GM21737 (cell line): ENCODE measurements at regions not wholly inside any gene's neighbourhood (a gene's known extent, or its start where the extent isn't known, plus 50 kb on each side); places are given as distances from the start of the nearest gene placed in this dataset.
"Not testable (repeated sequence)": the region's sequence is repeated elsewhere in the genome, so short reads cannot be mapped to it uniquely, and the experiment has no call there.

Experiments used
- ATAC-seq: cut with Tn5 transposase; IDR thresholded peaks from one replicate; pipeline ENCODE4 v1.9.1; 2021; ENCODE audit warnings: mild to moderate bottlenecking, moderate library complexity; ENCODE audit not compliant: unreplicated experiment

GRCh38 chr14:49946320-49947141 lies 53.6 kb downstream of the ARF6 start:
- ATAC-seq = no peak

DNA sequence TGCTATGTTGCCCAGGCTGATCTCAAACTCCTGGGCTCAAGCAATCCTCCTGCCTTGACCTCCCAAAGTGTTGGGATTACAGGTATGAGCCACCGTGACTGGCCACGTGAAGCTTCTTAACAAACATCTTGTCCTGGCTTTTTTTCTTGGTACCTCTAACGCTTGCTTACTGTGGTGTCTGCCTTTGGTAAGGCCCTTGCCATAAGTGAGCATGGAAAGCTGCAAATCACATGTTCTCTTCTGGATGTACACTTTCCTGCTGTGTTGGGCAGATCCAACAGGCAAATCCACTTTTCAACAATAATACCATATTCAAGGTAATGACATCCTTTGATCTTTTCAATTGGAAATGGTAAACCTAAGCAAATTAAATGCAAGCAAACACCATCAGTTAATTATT lies 54.6 kb downstream of the ARF6 start:
- no peak for ATAC-seq

DNA sequence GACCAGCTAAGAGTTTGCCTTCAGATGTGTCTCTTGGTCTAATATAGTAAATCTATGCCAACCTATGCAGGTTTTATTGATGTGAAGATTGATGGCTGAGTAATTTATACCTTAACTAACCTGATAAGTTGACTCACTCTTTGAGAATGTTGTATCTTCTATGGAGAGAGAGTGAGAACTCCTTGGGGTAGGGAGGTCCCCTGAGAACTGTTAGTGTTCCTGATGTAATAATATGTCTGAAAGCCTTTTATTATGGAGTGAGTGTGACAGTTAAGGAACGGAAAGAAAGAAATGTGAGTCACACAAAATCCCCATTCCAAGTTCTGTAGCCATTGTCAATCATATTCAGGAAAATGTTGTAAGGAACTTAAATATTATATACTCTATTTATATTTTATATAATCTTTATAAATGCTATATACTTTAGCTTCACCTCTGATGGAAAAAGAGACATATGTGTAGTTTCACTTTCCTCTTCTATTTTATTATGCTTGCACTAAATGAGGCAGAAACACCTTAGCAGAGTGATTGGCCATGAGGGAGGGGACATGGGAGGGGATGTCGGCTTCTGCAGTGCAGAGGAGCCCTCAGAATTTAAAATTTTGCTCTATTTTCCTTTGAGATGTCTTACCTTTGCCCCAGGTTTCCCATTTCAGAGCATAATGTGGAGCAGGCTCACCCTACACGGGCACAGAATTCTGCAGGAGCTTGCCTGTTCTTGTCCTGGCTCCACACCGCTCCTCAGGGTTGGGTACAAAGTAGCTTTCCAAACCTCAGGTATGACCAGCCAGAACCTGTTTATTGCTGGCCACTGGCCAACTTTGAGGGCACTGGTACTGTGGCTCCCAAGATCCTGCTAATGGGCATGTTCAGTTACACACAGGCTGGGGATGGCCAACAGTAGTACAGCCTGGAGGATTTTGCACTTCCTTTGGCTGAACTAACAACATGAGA lies 57.7 kb downstream of the ARF6 start:
- ATAC-seq = no peak

- no peak for ATAC-seq
Observed at GRCh38 chr14:49951229-49951607, 58.3 kb downstream of the ARF6 start.

- no peak for ATAC-seq
Observed at GRCh38 chr14:49951691-49952345, 58.9 kb downstream of the ARF6 start.

GRCh38 chr14:49953196-49953595 lies 60.3 kb downstream of the ARF6 start:
- ATAC-seq = no peak

DNA sequence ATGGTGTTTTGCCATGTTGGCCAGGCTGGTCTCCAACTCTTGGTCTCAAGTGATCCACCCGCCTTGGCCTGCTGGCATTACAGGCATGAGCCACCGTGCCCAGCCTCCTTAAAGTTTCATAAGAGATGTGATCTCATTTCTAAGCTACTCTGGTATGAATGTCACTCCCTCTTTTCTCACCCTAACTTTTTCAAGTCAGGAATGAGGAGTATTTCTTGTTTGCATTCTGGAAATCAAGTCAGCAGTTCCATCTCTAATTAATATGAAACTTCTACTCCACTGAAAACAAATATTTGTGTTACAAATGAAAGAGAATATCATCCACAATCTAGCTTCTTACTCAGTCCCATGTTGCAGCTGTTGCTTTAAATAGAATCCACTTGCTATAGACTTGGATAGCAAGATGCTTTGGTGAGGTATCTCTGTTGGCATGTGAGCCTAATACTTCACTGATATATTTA lies 61.3 kb downstream of the ARF6 start:
- no peak for ATAC-seq

DNA sequence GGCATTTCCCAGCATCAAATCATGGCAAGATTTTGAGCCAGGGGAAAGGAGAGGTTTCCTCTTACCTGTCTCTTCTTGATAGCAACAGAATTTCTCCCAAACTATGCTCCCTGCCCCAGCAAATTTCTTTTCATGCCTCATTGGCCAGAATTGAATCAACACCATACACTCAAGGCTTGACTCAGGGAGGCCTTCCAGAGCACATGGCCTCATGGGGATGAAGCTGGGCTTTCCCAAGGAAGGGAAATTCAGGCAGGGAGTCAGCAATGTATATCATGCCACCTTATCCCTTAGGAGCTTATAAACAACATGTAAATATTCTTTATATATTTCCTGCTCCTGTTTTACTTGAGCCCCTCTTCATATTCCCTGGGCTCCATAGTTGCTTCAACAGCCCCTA lies 62.1 kb downstream of the ARF6 start:
- ATAC-seq = no peak

DNA sequence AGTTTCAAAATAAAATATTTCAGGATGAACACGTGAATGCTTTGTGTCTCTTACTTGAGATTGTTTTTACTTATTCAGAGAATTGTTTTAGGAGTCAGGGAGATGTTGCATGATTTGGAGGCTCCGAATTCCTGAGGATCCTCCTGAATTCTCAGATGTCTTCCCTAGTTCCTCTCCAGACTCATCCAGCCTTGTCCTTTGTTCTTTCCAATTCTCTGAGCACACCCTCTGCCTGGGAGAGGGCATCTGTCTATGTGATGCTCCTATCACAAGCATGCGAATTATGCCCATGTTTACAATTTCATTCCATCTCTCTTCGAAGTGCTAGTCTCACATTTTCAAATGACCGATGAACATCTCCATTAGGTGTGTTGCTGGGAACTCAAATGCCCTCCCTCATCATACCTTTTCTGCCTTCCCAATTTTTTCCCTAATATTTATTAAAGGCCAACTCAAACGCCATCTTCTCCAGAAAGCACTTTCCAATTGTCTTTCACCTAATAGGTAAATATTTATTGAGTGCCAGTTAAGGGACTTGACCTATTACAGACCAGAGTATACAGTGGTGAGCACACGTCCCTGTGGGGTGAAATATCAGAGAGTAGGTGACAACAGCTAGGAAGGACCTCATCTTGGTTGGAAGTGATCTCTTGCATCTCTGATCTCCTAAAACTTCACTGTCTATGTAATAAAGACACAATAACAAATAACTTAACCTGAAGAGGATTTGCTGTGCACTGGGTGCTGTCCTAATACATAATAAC lies 64.4 kb downstream of the ARF6 start:
- ATAC-seq = no peak

DNA sequence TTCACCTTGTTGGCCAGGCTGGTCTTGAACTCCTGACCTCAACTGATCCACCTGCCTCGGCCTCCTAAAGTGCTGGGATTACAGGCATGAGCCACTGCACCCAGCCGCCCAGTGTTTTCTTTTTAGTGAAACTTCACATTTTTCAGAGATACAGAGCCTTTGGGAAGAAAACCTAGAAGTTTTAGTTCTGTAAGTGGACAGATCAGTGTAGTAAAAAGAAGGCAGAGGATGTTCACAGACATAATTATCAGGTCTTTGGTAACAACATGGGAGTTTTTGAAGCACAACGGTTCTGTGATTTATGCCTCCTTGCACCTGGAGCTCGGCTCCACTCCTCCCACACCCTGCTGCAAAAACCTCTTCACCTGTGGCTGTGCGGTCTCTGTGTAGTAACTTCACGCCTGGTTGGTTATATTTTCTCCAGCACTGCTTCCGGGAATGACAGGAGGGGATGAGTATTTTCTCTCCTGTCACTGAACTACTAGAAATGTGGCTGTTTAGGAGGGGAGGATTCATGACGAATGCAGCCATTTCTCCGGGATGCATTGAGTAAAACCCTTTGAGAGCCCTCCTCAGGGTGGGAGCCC lies 67.0 kb downstream of the ARF6 start:
- peak; percentile 61 for ATAC-seq

DNA sequence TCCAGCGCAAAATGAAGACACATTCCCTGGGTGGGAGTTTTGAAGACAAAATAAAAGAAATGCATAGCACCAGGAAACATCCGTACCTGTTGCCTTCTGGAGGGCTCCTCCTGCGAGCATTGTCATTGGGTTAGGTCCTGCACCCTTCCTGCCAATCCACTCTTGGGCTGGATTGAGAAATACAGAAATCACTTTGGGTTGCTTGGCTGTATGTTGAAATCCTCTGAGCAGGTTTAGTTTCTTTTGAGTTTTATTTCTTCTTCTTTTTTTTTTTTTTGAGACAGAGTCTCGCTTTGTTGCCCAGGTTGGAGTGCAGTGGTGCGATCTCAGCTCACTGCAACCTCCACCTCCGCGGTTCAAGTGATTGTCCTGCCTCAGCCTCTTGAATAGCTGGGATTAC lies 67.6 kb downstream of the ARF6 start:
- ATAC-seq = no peak

- ATAC-seq = no peak
Observed at GRCh38 chr14:49961270-49962222, 68.7 kb downstream of the ARF6 start.

DNA sequence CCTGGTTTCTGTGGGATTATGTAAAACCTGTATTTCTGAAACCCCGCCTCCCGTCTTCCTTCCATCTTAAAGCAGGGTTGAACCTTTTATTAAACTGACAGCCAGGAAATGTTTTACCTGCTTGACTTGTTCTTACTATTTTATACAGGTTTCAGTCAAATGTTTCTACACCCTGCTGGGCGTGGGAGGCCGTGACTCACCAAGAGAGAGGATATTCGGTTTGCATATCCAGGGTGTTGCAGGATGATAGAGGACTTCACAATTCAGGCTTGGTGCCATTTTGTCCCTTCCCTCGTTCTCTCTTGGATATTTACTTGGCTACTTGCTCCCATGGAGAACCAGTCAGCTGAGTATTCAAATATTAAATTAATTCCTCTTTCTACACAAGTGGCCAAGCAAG lies 69.7 kb downstream of the ARF6 start:
- no peak for ATAC-seq

DNA sequence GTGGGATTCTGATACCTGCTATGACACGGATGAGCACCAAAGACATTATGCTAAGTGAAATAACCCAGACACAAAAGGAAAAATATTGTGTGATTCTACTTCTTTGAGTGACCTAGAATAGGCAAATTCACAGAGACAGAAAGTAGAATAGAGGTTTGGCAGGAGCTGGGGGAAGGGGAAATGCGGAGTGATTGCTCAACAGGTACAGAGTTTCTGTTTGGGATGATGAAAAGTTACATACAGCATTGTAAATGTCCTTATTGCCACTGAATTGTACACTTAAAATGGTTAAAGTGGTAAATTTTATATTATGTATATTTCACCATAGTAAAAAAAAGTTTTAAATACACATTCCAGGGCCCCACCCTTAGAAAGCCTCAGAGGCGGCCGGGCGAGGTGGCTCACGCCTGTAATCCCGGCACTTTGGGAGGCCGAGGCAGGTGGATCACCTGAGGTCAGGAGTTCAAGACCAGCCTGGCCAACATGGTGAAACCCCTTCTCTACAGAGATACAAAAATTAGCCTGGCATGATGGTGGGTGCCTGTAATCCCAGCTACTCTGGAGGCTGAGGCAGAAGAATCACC lies 72.3 kb downstream of the ARF6 start:
- ATAC-seq = not testable (repeated sequence)

GRCh38 chr14:49966304-49966809 lies 73.5 kb downstream of the ARF6 start:
- ATAC-seq = no peak

DNA sequence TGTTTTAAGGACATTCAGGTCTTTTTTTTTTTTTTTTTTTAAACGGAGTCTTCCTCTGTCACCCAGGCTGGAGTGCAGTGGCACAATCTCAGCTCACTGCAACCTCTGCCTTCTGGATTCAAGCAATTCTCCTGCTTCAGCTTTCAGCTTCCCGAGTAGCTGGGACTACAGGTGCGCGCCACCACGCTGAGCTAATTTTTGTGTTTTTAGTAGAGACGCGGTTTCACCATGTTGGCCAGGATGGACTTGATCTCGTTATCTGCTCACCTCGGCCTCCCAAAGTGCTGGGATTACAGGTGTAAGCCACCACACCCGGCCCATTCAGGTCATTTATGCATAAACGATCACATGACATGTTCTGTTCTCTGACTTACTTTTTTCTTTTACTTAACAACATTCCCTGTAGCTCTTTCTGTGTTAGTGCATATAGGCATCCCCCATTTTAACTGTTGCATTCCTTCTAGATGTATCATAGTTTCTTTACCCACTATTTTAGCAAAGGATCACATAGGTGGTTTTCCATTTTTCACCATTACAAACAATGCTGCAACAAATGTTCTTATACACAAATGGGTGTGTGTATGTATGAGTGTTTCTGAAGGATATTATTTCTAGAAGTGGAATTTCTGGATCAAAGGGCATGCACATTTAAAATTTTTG lies 74.2 kb downstream of the ARF6 start:
- ATAC-seq = no peak

DNA sequence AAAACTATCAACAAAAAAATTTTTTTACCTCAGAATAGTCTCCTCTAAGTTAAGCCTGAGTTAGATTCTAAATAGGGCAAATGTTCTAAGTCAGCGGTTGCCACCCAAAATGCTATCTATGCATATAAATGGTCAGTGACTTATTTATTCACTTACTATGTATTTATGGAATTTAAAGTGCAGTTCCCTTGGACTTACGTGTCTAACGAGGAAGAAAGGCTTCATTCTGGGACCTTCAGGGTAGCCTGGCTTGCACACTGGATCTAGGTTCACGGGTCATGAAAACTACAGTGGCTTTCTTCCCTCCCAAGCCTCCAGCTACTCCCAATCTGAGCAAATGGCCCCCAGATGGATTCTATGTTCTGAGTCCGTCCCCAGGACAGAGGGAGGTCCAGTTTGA lies 77.1 kb downstream of the ARF6 start:
- no peak for ATAC-seq
